Progenitor cell of endocrine pancreas (in vitro differentiated cells): ENCODE measurements at regions not wholly inside any gene's neighbourhood (a gene's known extent, or its start where the extent isn't known, plus 50 kb on each side); places are given as distances from the start of the nearest gene placed in this dataset.

Source experiments
- DNase-seq: peaks from one replicate; pipeline ENCODE4 v3.0.0; 2021; ENCODE audit warnings: low spot score; ENCODE audit not compliant: unreplicated experiment
- H3K27ac Mint-ChIP-seq: 2 replicates; pipeline ENCODE4 v1.8.0; 2021; ENCODE audit warnings: mild to moderate bottlenecking, moderate library complexity, mixed read lengths
- H3K27me3 Mint-ChIP-seq: 2 replicates; pipeline ENCODE4 v1.8.0; 2021; ENCODE audit warnings: mixed read lengths
- H3K36me3 Mint-ChIP-seq: 2 replicates; pipeline ENCODE4 v1.8.0; 2022; ENCODE audit warnings: mixed read lengths; ENCODE audit not compliant: insufficient read depth
- H3K4me1 Mint-ChIP-seq: 2 replicates; pipeline ENCODE4 v1.8.0; 2021; ENCODE audit warnings: low read depth, mixed read lengths
- H3K4me3 Mint-ChIP-seq: 2 replicates; pipeline ENCODE4 v1.8.0; 2021; ENCODE audit warnings: low read depth, mild to moderate bottlenecking, moderate library complexity, mixed read lengths
- H3K9me3 Mint-ChIP-seq: 2 replicates; pipeline ENCODE4 v1.8.0; 2021; ENCODE audit warnings: low read depth, mixed read lengths
- TF ChIP-seq, protein P1 (sequence below): fragments of 200-600 bp; sonication (generic); IDR thresholded peaks from one replicate; pipeline ENCODE4 v1.5.0; 2021; ENCODE audit warnings: antibody characterized with exemption, mild to moderate bottlenecking; ENCODE audit not compliant: unreplicated experiment

DNA sequence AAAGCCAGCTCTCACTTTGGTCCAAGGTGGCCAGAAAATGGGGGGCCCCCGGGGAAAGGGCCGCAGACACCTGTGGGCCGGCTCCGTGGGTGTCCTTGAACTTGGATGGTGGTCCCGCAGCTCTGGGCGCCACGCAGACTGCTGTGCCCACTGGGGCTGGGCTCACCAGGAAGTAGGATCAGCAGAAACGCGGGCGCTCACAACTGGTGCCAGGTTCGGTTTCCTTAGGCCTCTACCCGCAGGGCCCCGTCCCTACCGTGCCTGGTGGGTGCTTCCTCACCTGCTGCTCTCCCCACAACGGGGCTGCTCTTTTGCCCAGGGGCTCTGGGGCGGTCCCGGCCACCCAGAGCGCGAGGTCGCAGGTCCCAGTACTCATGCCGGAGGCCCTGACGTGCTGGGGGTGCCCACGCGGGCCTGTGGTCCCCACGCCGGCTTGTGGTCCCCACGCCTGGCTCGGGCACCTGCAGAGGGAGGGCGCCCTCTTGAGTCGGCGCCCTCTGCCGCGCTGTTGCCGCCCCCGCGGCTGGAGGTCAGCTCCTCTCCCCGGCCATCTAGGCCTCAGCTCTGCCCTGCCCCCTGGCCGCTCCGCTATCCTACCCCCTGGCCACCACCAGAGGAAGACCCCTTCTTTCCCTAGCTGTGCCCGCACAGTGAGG lies 1303.6 kb downstream of the UQCRFS1 start:
- Mint-ChIP-seq H3K4me1 (no peaks in the 10 kb centered on the region), H3K4me3 (no peak overlapping the region), H3K27me3 (no peaks in the 10 kb centered on the region), H3K9me3 (peaks cover 44% of the 10 kb centered on the region), H3K36me3 (peaks cover 3% of the 10 kb centered on the region), H3K27ac (no peak overlapping the region)
- TF ChIP-seq, protein P1, sequence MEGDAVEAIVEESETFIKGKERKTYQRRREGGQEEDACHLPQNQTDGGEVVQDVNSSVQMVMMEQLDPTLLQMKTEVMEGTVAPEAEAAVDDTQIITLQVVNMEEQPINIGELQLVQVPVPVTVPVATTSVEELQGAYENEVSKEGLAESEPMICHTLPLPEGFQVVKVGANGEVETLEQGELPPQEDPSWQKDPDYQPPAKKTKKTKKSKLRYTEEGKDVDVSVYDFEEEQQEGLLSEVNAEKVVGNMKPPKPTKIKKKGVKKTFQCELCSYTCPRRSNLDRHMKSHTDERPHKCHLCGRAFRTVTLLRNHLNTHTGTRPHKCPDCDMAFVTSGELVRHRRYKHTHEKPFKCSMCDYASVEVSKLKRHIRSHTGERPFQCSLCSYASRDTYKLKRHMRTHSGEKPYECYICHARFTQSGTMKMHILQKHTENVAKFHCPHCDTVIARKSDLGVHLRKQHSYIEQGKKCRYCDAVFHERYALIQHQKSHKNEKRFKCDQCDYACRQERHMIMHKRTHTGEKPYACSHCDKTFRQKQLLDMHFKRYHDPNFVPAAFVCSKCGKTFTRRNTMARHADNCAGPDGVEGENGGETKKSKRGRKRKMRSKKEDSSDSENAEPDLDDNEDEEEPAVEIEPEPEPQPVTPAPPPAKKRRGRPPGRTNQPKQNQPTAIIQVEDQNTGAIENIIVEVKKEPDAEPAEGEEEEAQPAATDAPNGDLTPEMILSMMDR: no peak
- no peak for DNase-seq

DNA sequence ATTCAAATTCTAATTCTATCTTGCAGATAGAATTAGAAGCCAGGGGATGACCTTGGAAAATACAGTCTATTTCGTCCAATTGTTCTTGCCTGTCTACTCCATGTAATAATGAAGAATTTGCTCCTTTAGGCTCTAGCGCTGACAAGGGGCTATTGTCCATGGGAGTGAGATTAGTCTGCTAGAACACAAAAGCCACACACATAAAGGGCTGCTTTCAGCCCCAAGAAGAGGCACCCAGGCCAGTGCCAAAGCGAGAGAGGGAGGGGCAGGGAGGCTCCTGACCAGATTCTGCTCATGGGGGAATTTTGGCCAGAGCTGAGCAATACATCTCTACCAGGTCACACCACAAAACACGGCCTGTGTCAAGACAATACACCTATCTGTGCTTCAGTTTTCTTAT lies 1306.9 kb downstream of the UQCRFS1 start:
- Mint-ChIP-seq H3K4me1 (no peaks in the 10 kb centered on the region), H3K36me3 (peaks cover 3% of the 10 kb centered on the region), H3K27me3 (no peaks in the 10 kb centered on the region), H3K27ac (no peak overlapping the region), H3K9me3 (peaks cover 58% of the 10 kb centered on the region), H3K4me3 (no peak overlapping the region)
- no peak for DNase-seq
- TF ChIP-seq, protein P1: no peak

DNA sequence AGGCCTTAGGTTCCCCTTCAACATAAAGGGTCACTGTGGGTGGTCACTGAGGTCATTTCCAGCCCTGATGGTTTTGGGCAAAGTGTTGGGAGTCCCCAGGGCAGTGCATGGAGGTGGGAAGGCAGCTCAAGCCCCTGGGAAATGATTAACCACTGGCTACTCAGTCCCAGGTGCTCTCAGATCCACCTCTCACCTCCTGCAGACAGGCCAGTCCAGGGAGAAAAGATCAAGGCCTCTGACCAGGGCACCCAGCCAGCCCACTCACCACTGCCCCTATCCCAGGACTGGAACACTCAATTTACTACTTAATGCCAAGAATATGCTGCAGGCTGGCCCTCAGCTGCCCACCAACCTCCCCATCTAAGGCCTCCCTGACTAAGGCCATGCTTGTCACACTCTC lies 1307.9 kb downstream of the UQCRFS1 start:
- DNase-seq: no peak
- no peaks in the 10 kb centered on the region for H3K4me1 Mint-ChIP-seq
- no peaks in the 10 kb centered on the region for H3K27me3 Mint-ChIP-seq
- H3K36me3 Mint-ChIP-seq: peaks cover 4% of the 10 kb centered on the region
- no peak overlapping the region for H3K4me3 Mint-ChIP-seq
- TF ChIP-seq, protein P1: no peak
- peaks cover 62% of the 10 kb centered on the region for H3K9me3 Mint-ChIP-seq
- H3K27ac Mint-ChIP-seq: no peak overlapping the region

DNA sequence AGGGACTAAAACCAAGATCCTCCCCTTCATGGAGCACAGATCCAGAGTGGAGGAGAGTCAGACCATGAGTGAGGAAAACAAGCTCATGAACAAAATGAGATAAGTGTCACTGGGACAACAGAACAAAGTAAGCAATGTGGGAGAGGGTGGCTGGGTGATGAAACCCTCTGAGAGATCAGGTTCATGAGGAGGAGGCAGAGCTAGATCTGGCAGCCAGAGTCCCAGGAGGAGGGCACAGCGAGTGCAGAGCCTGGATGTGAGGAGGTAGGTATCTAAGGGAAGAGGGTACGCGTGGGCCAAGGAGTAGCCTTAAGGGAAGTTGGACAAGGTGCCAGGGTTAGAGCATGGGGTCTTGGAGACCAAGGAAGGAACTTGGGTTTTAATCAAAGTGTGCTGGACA lies 1311.9 kb downstream of the UQCRFS1 start:
- Mint-ChIP-seq H3K4me3 (no peak overlapping the region), H3K36me3 (peaks cover 4% of the 10 kb centered on the region), H3K9me3 (peaks cover 61% of the 10 kb centered on the region), H3K4me1 (no peaks in the 10 kb centered on the region), H3K27me3 (no peaks in the 10 kb centered on the region), H3K27ac (no peak overlapping the region)
- TF ChIP-seq, protein P1: no peak
- DNase-seq: no peak

DNA sequence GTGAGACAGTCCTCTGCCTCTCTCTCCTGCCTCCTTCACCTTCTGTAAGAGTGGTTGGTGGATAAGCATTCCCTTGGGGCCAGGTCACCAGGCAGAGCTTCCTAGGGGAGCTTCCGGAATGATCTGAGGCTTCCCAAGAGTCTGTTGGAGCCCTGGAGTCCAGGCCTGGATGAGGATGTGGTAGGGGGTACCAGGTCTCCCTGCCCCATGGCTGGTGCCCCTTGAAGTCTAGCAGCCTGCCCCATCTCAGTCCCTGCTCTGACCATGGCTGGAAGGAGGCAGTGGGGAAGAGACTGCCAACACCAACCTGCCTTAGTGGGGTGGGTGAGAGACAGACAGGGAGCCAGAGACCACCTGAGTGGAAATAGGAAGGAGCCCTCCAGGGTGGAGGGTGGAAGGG lies 1316.9 kb downstream of the UQCRFS1 start:
- H3K9me3 Mint-ChIP-seq: peaks cover 56% of the 10 kb centered on the region
- no peak overlapping the region for H3K27ac Mint-ChIP-seq
- H3K4me1 Mint-ChIP-seq: no peaks in the 10 kb centered on the region
- DNase-seq: no peak
- peaks cover 6% of the 10 kb centered on the region for H3K36me3 Mint-ChIP-seq
- no peak overlapping the region for H3K4me3 Mint-ChIP-seq
- no peaks in the 10 kb centered on the region for H3K27me3 Mint-ChIP-seq
- TF ChIP-seq, protein P1: no peak
